Ascending aorta (tissue), 2 donors: ENCODE measurements at regions not wholly inside any gene's neighbourhood (a gene's known extent, or its start where the extent isn't known, plus 50 kb on each side); places are given as distances from the start of the nearest gene placed in this dataset.
"Not testable (repeated sequence)": the region's sequence is repeated elsewhere in the genome, so short reads cannot be mapped to it uniquely, and the experiment has no call there.

Source experiments
- DNase-seq, 2 donors: peaks; one replicate each; pipeline ENCODE4 v3.0.0-alpha.2; 2019; ENCODE audit warnings: low spot score in 2 of 2
- H3K27ac ChIP-seq, 2 donors: fragments of 200-600 bp; sonication (generic); one replicate each; pipeline ENCODE4 v1.5.1; 2016 to 2017; ENCODE audit warnings: mild to moderate bottlenecking in 1 of 2
- H3K27me3 ChIP-seq: fragments of 200-600 bp; sonication (generic); one replicate; pipeline ENCODE4 v1.5.1; 2017
- H3K36me3 ChIP-seq, 2 donors: fragments of 200-600 bp; sonication (generic); one replicate each; pipeline ENCODE4 v1.5.1; 2016
- H3K4me1 ChIP-seq, 2 donors: fragments of 200-600 bp; sonication (generic); one replicate each; pipeline ENCODE4 v1.5.1; 2016 to 2017; ENCODE audit warnings: mild to moderate bottlenecking in 1 of 2
- H3K4me3 ChIP-seq, 2 donors: fragments of 200-600 bp; sonication (generic); one replicate each; pipeline ENCODE4 v1.5.1; 2016 to 2017; ENCODE audit warnings: mild to moderate bottlenecking in 1 of 2
- H3K9me3 ChIP-seq, 2 donors: fragments of 200-600 bp; sonication (generic); one replicate each; pipeline ENCODE4 v1.5.1; 2016
- CTCF ChIP-seq, 3 experiments: fragments of 200-600 bp in 2 of 3; fragments of 450-650 bp in 1 of 3; sonication (generic) in 2 of 3; IDR thresholded peaks; one replicate each; pipeline ENCODE4 v1.5.1; 2016 to 2019; ENCODE audit warnings: antibody characterized with exemption in 3 of 3, mild to moderate bottlenecking in 1 of 3, moderate library complexity in 1 of 3
- intact Hi-C: fragments of 100-400 bp; cut with DNase I; formaldehyde crosslinking; loops from one replicate; pipeline ENCODE4 v1.15.1; 2023

GRCh38 chr1:184183919-184184318 lies 132.4 kb downstream of the TSEN15 start:
- Histone ChIP-seq H3K4me3 (no peak overlapping the region), H3K9me3 (no peaks in the 10 kb centered on the region), H3K27ac (no peak overlapping the region), H3K4me1 (no peaks in the 10 kb centered on the region), H3K27me3 (no peaks in the 10 kb centered on the region), H3K36me3 (no peaks in the 10 kb centered on the region)
- no peak for DNase-seq
- no peak for TF ChIP-seq CTCF (IDR thresholded peaks at IDR 0.05)
- intact Hi-C loops = no loop called here

GRCh38 chr1:184184614-184185013 lies 133.1 kb downstream of the TSEN15 start:
- H3K9me3 ChIP-seq, H3K4me3 ChIP-seq, H3K4me1 ChIP-seq, H3K27me3 ChIP-seq, H3K36me3 ChIP-seq, H3K27ac ChIP-seq, DNase-seq, intact Hi-C loops: not testable (repeated sequence)

- no peaks in the 10 kb centered on the region for H3K9me3 ChIP-seq
- no peak for DNase-seq
- TF ChIP-seq CTCF (IDR thresholded peaks at IDR 0.05) = no peak
Measured at GRCh38 chr1:184185347-184185746, 133.8 kb downstream of the TSEN15 start.

GRCh38 chr1:184186167-184186566 lies 134.6 kb downstream of the TSEN15 start:
- H3K9me3 ChIP-seq = no peaks in the 10 kb centered on the region
- H3K27me3 ChIP-seq = no peaks in the 10 kb centered on the region
- intact Hi-C loops = no loop called here
- no peak overlapping the region for H3K4me3 ChIP-seq
- H3K27ac ChIP-seq = no peak overlapping the region
- no peak for TF ChIP-seq CTCF (IDR thresholded peaks at IDR 0.05)
- H3K4me1 ChIP-seq = no peaks in the 10 kb centered on the region
- no peak for DNase-seq
- no peaks in the 10 kb centered on the region for H3K36me3 ChIP-seq

More at GRCh38 chr1:184185347-184185746, 133.8 kb downstream of the TSEN15 start:
- intact Hi-C loops = no loop called here
- Histone ChIP-seq H3K27me3 (no peaks in the 10 kb centered on the region), H3K4me1 (no peaks in the 10 kb centered on the region), H3K27ac (no peak overlapping the region), H3K36me3 (no peaks in the 10 kb centered on the region), H3K4me3 (no peak overlapping the region)

GRCh38 chr1:184187097-184187496 lies 135.6 kb downstream of the TSEN15 start:
- H3K4me1 ChIP-seq = no peaks in the 10 kb centered on the region
- H3K27me3 ChIP-seq = no peaks in the 10 kb centered on the region
- no peak overlapping the region for H3K4me3 ChIP-seq
- H3K27ac ChIP-seq = no peak overlapping the region
- intact Hi-C loops = no loop called here
- no peak for TF ChIP-seq CTCF (IDR thresholded peaks at IDR 0.05)
- H3K9me3 ChIP-seq = no peaks in the 10 kb centered on the region
- no peak for DNase-seq
- H3K36me3 ChIP-seq = no peaks in the 10 kb centered on the region

GRCh38 chr1:184188037-184188436 lies 136.5 kb downstream of the TSEN15 start:
- intact Hi-C loops = no loop called here
- no peaks in the 10 kb centered on the region for H3K27me3 ChIP-seq
- DNase-seq = no peak
- no peaks in the 10 kb centered on the region for H3K9me3 ChIP-seq
- no peak overlapping the region for H3K4me3 ChIP-seq
- TF ChIP-seq CTCF (IDR thresholded peaks at IDR 0.05) = no peak
- H3K27ac ChIP-seq = no peak overlapping the region
- no peaks in the 10 kb centered on the region for H3K4me1 ChIP-seq
- H3K36me3 ChIP-seq = no peaks in the 10 kb centered on the region
